ENCODE measurements at regions not wholly inside any gene's neighbourhood (a gene's known extent, or its start where the extent isn't known, plus 50 kb on each side); places are given as distances from the start of the nearest gene placed in this dataset.

DNA sequence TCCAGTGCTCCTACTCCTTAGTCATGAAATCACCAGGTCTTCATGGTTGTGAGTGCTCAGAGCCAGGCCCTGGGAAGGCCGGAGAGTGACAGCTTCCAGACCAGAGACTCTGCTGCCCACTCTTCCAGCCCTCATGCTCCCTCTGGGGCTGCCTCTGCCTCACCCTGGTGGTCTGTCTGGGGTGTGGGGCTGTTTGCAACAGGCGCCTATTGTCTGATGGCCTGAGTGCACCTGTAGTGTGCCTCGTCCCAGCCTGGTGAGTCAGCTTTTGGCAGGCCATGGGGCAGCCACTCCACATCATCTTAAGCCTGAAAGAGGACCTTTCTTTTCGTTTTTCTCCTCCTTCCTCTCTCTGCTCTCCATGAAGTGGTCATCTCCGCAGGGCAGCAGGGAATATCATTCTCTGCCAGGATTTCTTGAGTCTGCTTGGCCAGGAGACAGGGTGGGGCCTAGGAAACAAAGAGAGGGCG lies 173.8 kb downstream of the VEGFA start:
- TF ChIP-seq, protein P1, sequence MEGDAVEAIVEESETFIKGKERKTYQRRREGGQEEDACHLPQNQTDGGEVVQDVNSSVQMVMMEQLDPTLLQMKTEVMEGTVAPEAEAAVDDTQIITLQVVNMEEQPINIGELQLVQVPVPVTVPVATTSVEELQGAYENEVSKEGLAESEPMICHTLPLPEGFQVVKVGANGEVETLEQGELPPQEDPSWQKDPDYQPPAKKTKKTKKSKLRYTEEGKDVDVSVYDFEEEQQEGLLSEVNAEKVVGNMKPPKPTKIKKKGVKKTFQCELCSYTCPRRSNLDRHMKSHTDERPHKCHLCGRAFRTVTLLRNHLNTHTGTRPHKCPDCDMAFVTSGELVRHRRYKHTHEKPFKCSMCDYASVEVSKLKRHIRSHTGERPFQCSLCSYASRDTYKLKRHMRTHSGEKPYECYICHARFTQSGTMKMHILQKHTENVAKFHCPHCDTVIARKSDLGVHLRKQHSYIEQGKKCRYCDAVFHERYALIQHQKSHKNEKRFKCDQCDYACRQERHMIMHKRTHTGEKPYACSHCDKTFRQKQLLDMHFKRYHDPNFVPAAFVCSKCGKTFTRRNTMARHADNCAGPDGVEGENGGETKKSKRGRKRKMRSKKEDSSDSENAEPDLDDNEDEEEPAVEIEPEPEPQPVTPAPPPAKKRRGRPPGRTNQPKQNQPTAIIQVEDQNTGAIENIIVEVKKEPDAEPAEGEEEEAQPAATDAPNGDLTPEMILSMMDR (conservative IDR thresholded peaks at IDR 0.05; ENCODE audit: low read length): no peak
- no peak for TF ChIP-seq EZH2phosphoT487 (IDR thresholded peaks at IDR 0.05; ENCODE audit: borderline replicate concordance)
